Inflammatory macrophage (primary cell): ENCODE measurements at regions not wholly inside any gene's neighbourhood (a gene's known extent, or its start where the extent isn't known, plus 50 kb on each side); places are given as distances from the start of the nearest gene placed in this dataset.
"Not testable (repeated sequence)": the region's sequence is repeated elsewhere in the genome, so short reads cannot be mapped to it uniquely, and the experiment has no call there.

ENCODE experiments used
- DNase-seq, 2 donors: peaks; one replicate each; pipeline ENCODE4 v3.0.0-alpha.2; 2020 to 2022

- no peak for DNase-seq
Observed at GRCh38 chr2:208608122-208608835, 201.7 kb downstream of the PTH2R start.

DNA sequence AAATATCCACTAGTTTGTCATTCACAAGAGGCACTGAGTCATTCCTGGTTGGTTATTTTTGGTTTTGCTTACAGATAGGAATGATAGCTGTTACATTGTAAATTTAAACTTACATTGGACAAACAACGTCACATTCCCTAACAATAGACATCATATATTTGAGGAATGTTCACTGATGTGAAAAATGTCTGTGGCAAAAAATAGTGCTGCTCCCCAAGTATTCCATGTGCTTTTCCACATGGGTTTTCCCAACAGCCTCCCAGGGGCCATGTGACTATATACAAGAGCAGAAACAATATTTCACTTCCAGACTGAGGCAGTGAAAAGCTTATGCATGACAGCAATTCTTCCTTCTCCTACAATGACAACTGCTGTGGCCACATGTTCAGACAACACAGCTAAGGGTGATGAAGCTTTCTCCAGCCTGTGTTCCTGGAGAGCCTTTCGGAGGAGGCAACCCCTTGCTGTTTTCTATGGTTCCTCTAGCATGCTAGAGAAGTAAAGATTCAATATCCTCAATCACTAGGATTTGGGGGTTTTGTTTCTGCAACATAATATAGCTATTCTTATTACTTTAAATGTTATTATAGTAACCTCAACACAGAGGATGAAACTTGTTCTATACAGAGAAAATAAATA, 202.7 kb downstream of the PTH2R start:
- DNase-seq: no peak

DNA sequence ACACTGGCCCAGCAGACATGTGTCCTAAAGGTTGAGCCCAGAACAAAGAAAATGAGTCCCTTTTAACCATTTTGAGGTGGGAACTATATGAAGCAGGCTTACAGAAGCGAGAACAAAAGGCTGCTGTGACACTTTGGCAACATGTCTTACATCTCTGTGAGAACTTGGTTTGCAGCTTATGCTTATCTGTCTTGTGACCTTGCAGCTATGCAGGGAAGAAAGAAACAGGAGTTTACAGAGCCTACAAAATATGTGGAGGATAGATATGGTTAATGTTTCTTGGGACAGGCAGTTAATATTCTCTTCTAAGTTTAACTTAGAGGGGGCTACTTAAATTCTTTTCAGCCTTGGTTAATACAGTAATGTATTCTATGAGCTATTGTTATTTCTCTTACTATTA, 209.1 kb downstream of the PTH2R start:
- not testable (repeated sequence) for DNase-seq

DNA sequence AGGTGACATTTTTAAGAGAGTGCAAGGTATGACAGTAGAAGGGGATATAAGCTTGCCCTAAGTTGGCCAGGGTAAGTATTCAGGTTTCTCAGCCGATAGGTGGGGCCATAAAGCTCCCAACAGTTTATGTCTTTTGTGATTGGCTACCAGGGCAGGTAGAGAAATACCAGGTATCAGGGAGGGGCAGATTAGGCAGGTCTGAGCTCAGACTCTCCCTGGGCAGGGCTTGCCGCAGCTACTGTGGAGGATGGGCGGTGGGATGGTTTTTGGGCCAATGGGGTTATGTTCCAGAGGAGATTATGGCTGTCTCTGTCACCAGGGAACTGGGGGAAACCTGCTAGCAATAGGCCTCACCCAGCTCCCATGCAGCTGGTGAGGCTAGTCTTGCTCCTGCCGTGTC, 211.6 kb downstream of the PTH2R start:
- DNase-seq: no peak

- no peak for DNase-seq
Observed at GRCh38 chr2:208619993-208620392, 213.4 kb downstream of the PTH2R start.

- DNase-seq: no peak
Observed at GRCh38 chr2:208620487-208620978, 213.9 kb downstream of the PTH2R start.

GRCh38 chr2:208627110-208627884, 220.7 kb downstream of the PTH2R start:
- DNase-seq: no peak

DNA sequence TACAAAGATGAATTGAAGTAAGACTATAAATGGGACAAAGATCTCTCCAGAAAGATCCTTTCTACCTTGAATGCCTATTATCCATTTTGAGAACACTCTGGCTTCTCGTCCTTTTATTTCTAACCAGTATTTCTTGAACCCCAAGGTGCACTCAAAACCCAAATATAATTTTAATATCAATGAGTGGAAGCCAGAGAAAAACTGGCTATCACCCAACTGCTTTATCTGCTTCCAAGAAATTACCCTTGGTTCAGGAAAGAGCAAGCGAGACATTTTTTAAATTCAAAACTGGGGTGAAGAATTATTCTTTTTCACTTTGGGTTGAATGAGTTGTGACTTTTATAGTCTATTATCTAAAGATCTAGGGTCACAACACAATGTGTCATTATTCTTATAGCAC, 221.3 kb downstream of the PTH2R start:
- DNase-seq: no peak

- no peak for DNase-seq
Observed at GRCh38 chr2:208638059-208638458, 231.5 kb downstream of the PTH2R start.

DNA sequence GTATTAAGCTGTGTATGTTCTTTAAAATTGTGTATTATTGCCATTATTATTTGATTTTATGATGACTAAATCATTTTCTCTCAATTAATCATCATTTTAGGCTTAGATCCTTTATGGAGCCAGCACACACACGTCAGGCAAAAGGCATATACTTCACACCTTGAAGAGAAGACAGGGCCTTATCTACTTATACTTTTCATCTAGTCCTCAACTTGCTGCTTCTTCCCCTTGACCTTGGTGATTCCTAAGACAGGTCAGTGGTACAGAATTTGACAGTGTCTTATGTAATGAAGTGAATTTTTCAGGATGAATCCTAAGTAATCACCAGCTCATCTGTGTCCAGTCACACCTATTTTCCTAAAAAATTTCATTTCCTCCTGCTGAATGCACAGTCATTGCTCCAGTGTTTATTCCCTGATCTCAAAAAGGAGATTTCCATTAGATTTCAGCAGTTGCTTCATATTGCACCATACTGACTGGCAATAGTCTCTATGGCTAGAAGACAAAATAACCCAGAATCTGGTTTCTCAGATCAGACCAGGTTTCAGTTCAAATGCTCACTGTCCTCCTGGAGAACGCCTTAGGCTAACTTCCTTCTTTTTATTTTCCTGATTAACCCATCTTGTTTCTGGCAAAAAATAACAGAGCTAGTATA, 235.7 kb downstream of the PTH2R start:
- no peak for DNase-seq

GRCh38 chr2:208643145-208643544, 236.6 kb downstream of the PTH2R start:
- no peak for DNase-seq

DNA sequence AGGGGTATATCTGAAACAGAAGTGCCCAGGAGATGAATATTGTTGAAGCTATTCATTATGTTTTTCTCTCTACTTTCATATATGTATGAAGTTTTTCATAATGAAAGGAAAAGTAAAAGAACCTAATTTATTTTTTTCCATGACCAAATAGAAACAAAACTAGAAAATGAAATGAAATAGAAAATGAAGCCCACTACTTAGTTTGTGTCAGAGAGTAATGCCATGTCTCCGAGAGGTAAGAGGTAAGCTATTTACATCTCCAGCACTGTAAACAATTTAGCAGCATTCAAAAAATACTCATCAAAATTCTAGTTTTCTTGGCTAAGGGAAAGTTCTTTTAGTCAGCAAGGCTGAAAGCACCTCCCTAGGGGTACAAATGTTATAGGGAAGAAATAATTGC, 238.6 kb downstream of the PTH2R start:
- no peak for DNase-seq

GRCh38 chr2:208648368-208648767, 241.8 kb downstream of the PTH2R start:
- DNase-seq: no peak

GRCh38 chr2:208653383-208653782, 246.8 kb downstream of the PTH2R start:
- DNase-seq: no peak

DNA sequence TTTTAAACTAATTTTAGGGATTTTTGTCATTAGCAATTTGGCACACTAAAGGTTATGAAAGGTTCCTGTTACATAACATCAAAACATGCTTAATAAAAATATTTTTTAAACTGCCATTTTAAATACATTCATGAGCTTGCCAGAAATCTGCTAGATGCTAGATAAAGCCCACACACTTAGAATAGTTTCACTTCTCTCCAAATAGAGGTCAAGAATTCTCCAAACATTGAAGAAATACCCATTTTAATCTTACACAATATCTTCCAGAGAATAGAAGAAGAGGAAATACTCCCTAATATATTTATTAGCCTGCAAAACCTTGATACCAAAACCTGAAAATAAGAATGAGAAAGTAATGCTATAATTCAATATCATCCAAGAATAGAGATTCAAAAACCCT, 247.5 kb downstream of the PTH2R start:
- peak in 1 of 2 donors; percentile 53 for DNase-seq

DNA sequence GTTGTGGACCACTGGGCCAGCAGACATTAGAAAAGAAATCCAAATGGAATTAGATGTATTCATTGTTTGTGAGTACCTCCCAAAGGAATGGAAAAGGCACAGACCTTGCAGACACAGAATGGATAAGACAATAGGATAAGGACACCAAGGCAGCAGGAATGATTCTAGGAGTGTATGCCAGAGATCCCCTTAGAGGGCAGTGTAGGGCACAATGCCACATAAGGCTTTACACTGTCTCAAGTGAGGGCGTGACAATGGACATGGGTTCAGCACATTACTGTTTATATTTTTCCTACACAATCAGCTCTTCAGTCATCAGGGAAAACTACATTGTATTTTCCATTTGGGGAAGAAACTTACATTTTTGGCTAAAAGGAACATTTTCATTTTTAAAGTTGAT, 250.9 kb downstream of the PTH2R start:
- no peak for DNase-seq

DNA sequence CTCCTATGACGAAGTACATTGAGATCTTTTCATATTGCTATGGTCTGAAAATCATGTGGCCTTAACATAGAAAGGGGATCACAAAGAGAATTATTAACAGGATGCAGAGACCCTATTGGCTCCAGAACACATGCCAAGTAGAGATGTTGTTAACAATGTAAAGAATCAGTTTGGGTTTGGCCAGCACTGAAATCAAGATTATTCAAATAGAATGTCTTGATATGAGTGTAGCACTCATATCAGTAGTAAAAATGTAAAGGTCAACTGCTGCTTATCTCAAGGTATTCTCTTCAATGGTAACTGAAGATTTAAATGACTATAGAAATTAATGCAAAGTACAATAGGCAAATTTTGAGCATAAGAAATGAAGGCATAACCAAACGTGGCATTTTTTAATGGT, 262.8 kb downstream of the PTH2R start:
- DNase-seq: no peak

DNA sequence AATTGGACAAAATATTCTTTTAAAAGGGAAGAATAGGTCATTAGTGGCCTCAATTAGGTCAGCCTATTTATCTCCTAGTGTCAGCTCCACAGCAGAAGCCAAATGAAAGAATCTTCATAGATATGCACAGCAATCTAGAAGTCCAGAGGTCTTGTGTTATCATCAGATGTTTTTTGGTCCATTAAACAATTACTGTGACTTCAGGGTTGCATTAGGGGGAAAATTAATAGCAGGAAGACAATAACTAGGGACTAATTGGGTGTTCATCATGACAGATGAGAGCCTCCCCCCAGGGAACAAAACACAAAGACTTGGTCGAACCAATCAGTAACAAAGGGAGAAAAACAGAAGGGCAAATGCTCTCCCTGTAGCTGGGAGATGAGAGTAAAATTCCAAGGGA, 264.7 kb downstream of the PTH2R start:
- DNase-seq: no peak

- DNase-seq: no peak
Observed at GRCh38 chr2:208671886-208672680, 265.5 kb downstream of the PTH2R start.

DNA sequence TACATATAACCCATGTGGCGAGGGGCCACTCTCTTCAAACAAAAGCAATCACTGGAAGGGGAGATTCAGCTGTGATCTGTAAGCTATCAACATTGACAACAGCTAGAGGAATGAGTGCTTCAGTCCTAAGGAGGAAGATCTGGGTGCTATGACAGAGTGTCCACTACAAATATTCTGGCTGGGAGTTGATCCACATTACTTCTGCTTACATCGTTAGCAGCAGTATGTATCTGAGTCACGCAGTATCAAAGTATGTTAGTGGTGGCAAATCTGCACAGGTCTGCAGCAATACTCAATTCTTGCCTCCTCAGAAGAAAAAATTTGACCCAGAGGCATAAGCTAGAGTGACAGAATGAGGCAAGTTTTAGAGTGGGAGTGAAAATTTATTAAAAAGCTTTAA, 267.0 kb downstream of the PTH2R start:
- DNase-seq: no peak

GRCh38 chr2:208674919-208675318, 268.3 kb downstream of the PTH2R start:
- DNase-seq: no peak

DNA sequence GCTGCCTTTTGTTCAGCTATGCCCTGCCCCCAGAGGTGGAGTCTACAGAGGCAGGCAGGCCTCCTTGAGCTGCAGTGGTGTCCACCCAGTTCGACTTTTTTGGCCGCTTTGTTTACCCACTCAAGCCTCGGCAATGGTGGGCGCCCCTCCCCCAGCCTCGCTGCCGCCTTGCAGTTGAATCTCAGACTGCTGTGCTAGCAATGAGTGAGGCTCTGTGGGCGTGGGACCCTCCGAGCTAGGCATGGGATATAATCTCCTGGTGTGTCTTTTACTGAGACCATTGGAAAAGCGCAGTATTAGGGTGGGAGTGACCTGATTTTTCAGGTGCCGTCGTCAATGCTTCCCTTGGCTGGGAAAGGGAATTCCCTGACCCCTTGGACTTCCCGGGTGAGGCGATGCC, 279.3 kb downstream of the PTH2R start:
- DNase-seq: not testable (repeated sequence)
